ENCODE measurements at regions not wholly inside any gene's neighbourhood (a gene's known extent, or its start where the extent isn't known, plus 50 kb on each side); places are given as distances from the start of the nearest gene placed in this dataset.

- no peak for TF ChIP-seq CTCF (IDR thresholded peaks at IDR 0.05)
- no peak for DNase-seq (ENCODE audit: low spot score)
- Histone ChIP-seq H3K4me3 (no peak overlapping the region), H3K27ac (no peak overlapping the region)
These were observed 1009.1 kb upstream of the SEMA6D start for GRCh38 chr15:46708226-46708625.

- no peak overlapping the region for H3K4me3 ChIP-seq
- no peak for DNase-seq (ENCODE audit: low spot score)
- no peak for TF ChIP-seq CTCF (IDR thresholded peaks at IDR 0.05)
- no peak overlapping the region for H3K27ac ChIP-seq
These were observed 1007.7 kb upstream of the SEMA6D start for GRCh38 chr15:46709460-46710083.

- no peak overlapping the region for H3K27ac ChIP-seq
- no peak overlapping the region for H3K4me3 ChIP-seq
- DNase-seq (ENCODE audit: low spot score) = no peak
- TF ChIP-seq CTCF (IDR thresholded peaks at IDR 0.05) = no peak
These were observed 1006.8 kb upstream of the SEMA6D start for GRCh38 chr15:46710401-46710960.

- H3K4me3 ChIP-seq = no peak overlapping the region
- H3K27ac ChIP-seq = no peak overlapping the region
- DNase-seq (ENCODE audit: low spot score) = no peak
- TF ChIP-seq CTCF (IDR thresholded peaks at IDR 0.05) = no peak
These were observed 1004.3 kb upstream of the SEMA6D start for GRCh38 chr15:46713045-46713444.

- Histone ChIP-seq H3K27ac (no peak overlapping the region), H3K4me3 (no peak overlapping the region)
- DNase-seq (ENCODE audit: low spot score) = no peak
- TF ChIP-seq CTCF (IDR thresholded peaks at IDR 0.05) = no peak
These were observed 1002.4 kb upstream of the SEMA6D start for GRCh38 chr15:46714950-46715349.

GRCh38 chr15:46723308-46723707, 994.0 kb upstream of the SEMA6D start:
- no peak for TF ChIP-seq CTCF (IDR thresholded peaks at IDR 0.05)
- H3K4me3 ChIP-seq = no peak overlapping the region
- H3K27ac ChIP-seq = no peak overlapping the region
- no peak for DNase-seq (ENCODE audit: low spot score)

- no peak for TF ChIP-seq CTCF (IDR thresholded peaks at IDR 0.05)
- no peak overlapping the region for H3K4me3 ChIP-seq
- H3K27ac ChIP-seq = no peak overlapping the region
- no peak for DNase-seq (ENCODE audit: low spot score)
These were observed 985.2 kb upstream of the SEMA6D start for GRCh38 chr15:46732060-46732459.

Measured in coronary artery (tissue), 2 donors.